Activated T-cell treated with anti-CD3 and anti-CD28 coated beads, Interleukin-2, amount 50 U/mL, for 72 hours (primary cell): ENCODE measurements at regions not wholly inside any gene's neighbourhood (a gene's known extent, or its start where the extent isn't known, plus 50 kb on each side); places are given as distances from the start of the nearest gene placed in this dataset.
"Not testable (repeated sequence)": the region's sequence is repeated elsewhere in the genome, so short reads cannot be mapped to it uniquely, and the experiment has no call there.

Experiments
- ATAC-seq, 2 donors: fragments of 150-1000 bp; cut with Tn5 transposase; replicated peaks in 1 of 2; 2 replicates each; pipeline ENCODE4 v1.10.0; 2021; ENCODE audit warnings: moderate library complexity in 2 of 2, mild to moderate bottlenecking in 1 of 2
- DNase-seq, 2 donors: peaks; one replicate each; pipeline ENCODE4 v3.0.0; 2021 to 2022; ENCODE audit warnings: mixed read lengths in 1 of 2
- H3K27ac Mint-ChIP-seq: one replicate; pipeline ENCODE4 v1.8.0; 2022; ENCODE audit warnings: mild to moderate bottlenecking, moderate library complexity, mixed read lengths
- H3K27me3 Mint-ChIP-seq: one replicate; pipeline ENCODE4 v1.8.0; 2022; ENCODE audit warnings: low read depth, mixed read lengths
- H3K36me3 Mint-ChIP-seq, 2 donors: one replicate each; pipeline ENCODE4 v1.8.0; 2022; ENCODE audit warnings: mixed read lengths in 2 of 2, mild to moderate bottlenecking in 1 of 2; ENCODE audit not compliant: insufficient read depth in 2 of 2
- H3K4me1 Mint-ChIP-seq: one replicate; pipeline ENCODE4 v1.8.0; 2022; ENCODE audit warnings: low read depth, mixed read lengths
- H3K4me3 Mint-ChIP-seq, 2 donors: one replicate each; pipeline ENCODE4 v1.8.0; 2022; ENCODE audit warnings: mild to moderate bottlenecking in 2 of 2, mixed read lengths in 2 of 2, moderate library complexity in 2 of 2
- H3K9me3 Mint-ChIP-seq, 2 donors: one replicate each; pipeline ENCODE4 v1.8.0; 2022; ENCODE audit warnings: mixed read lengths in 2 of 2

- H3K27me3 Mint-ChIP-seq = no peaks in the 10 kb centered on the region
- no peak overlapping the region for H3K27ac Mint-ChIP-seq
- no peak for DNase-seq
- no peak for ATAC-seq
- no peaks in the 10 kb centered on the region for H3K4me1 Mint-ChIP-seq
- no peak overlapping the region for H3K4me3 Mint-ChIP-seq
- no peaks in the 10 kb centered on the region for H3K36me3 Mint-ChIP-seq
- no peaks in the 10 kb centered on the region for H3K9me3 Mint-ChIP-seq
Measured at GRCh38 chr6:120493505-120493904, 840.8 kb downstream of the TBC1D32 start.

GRCh38 chr6:120489941-120490340 lies 844.3 kb downstream of the TBC1D32 start:
- H3K27me3 Mint-ChIP-seq = no peaks in the 10 kb centered on the region
- H3K4me1 Mint-ChIP-seq = no peaks in the 10 kb centered on the region
- H3K9me3 Mint-ChIP-seq = peaks cover 0 to 1% of the 10 kb centered on the region in 2 donors
- no peak for DNase-seq
- no peak for ATAC-seq
- H3K4me3 Mint-ChIP-seq = no peak overlapping the region
- H3K27ac Mint-ChIP-seq = no peak overlapping the region
- no peaks in the 10 kb centered on the region for H3K36me3 Mint-ChIP-seq

- Mint-ChIP-seq H3K4me1 (no peaks in the 10 kb centered on the region), H3K4me3 (no peak overlapping the region), H3K27ac (no peak overlapping the region), H3K36me3 (peaks cover 0 to 4% of the 10 kb centered on the region in 2 donors), H3K9me3 (peaks cover 4 to 7% of the 10 kb centered on the region in 2 donors), H3K27me3 (no peaks in the 10 kb centered on the region)
- DNase-seq (no peak), ATAC-seq (no peak)
Measured at GRCh38 chr6:120484146-120484545, 850.1 kb downstream of the TBC1D32 start.

- Mint-ChIP-seq H3K27me3 (no peaks in the 10 kb centered on the region), H3K27ac (no peak overlapping the region), H3K9me3 (peaks cover 9 to 17% of the 10 kb centered on the region in 2 donors), H3K4me1 (no peaks in the 10 kb centered on the region), H3K4me3 (no peak overlapping the region), H3K36me3 (peaks cover 0 to 6% of the 10 kb centered on the region in 2 donors)
- DNase-seq = no peak
- ATAC-seq = no peak
Measured at GRCh38 chr6:120478650-120479049, 855.6 kb downstream of the TBC1D32 start.

GRCh38 chr6:120473804-120474203 lies 860.5 kb downstream of the TBC1D32 start:
- H3K27me3 Mint-ChIP-seq = no peaks in the 10 kb centered on the region
- DNase-seq (no peak), ATAC-seq (no peak)
- H3K27ac Mint-ChIP-seq = no peak overlapping the region
- H3K9me3 Mint-ChIP-seq = peaks cover 4 to 7% of the 10 kb centered on the region in 2 donors
- H3K4me1 Mint-ChIP-seq = no peaks in the 10 kb centered on the region
- H3K4me3 Mint-ChIP-seq = no peak overlapping the region
- H3K36me3 Mint-ChIP-seq = no peaks in the 10 kb centered on the region

GRCh38 chr6:120468486-120468885 lies 865.8 kb downstream of the TBC1D32 start:
- Mint-ChIP-seq H3K4me3 (no peak overlapping the region), H3K27ac (no peak overlapping the region), H3K4me1 (no peaks in the 10 kb centered on the region), H3K9me3 (peaks cover 7 to 8% of the 10 kb centered on the region in 2 donors), H3K27me3 (no peaks in the 10 kb centered on the region), H3K36me3 (no peaks in the 10 kb centered on the region)
- DNase-seq = no peak
- ATAC-seq = no peak

- ATAC-seq (no peak), DNase-seq (no peak)
- Mint-ChIP-seq H3K36me3 (no peaks in the 10 kb centered on the region), H3K9me3 (no peaks in the 10 kb centered on the region), H3K27me3 (no peaks in the 10 kb centered on the region), H3K27ac (no peak overlapping the region), H3K4me1 (no peaks in the 10 kb centered on the region), H3K4me3 (no peak overlapping the region)
Measured at GRCh38 chr6:120451508-120451907, 882.8 kb downstream of the TBC1D32 start.

- Mint-ChIP-seq H3K9me3 (no peaks in the 10 kb centered on the region), H3K27ac (no peak overlapping the region), H3K4me3 (no peak overlapping the region), H3K36me3 (no peaks in the 10 kb centered on the region), H3K27me3 (no peaks in the 10 kb centered on the region), H3K4me1 (no peaks in the 10 kb centered on the region)
- DNase-seq (no peak), ATAC-seq (no peak)
Measured at GRCh38 chr6:120447605-120448004, 886.7 kb downstream of the TBC1D32 start.

- H3K4me1 Mint-ChIP-seq, H3K27me3 Mint-ChIP-seq, ATAC-seq, H3K9me3 Mint-ChIP-seq, H3K27ac Mint-ChIP-seq, H3K36me3 Mint-ChIP-seq, DNase-seq, H3K4me3 Mint-ChIP-seq: not testable (repeated sequence)
Measured at GRCh38 chr6:120432840-120433239, 901.4 kb downstream of the TBC1D32 start.

- no peak overlapping the region for H3K27ac Mint-ChIP-seq
- H3K27me3 Mint-ChIP-seq = no peaks in the 10 kb centered on the region
- H3K36me3 Mint-ChIP-seq = no peaks in the 10 kb centered on the region
- no peak for DNase-seq
- H3K9me3 Mint-ChIP-seq = peaks cover 6% of the 10 kb centered on the region in 2 donors
- ATAC-seq = no peak
- H3K4me3 Mint-ChIP-seq = no peak overlapping the region
- H3K4me1 Mint-ChIP-seq = no peaks in the 10 kb centered on the region
Measured at GRCh38 chr6:120431841-120432240, 902.4 kb downstream of the TBC1D32 start.

GRCh38 chr6:120411394-120411793 lies 922.9 kb downstream of the TBC1D32 start:
- peaks cover 0 to 2% of the 10 kb centered on the region in 2 donors for H3K9me3 Mint-ChIP-seq
- DNase-seq = no peak
- H3K4me3 Mint-ChIP-seq = no peak overlapping the region
- ATAC-seq = no peak
- H3K27me3 Mint-ChIP-seq = no peaks in the 10 kb centered on the region
- no peaks in the 10 kb centered on the region for H3K36me3 Mint-ChIP-seq
- no peak overlapping the region for H3K27ac Mint-ChIP-seq
- H3K4me1 Mint-ChIP-seq = no peaks in the 10 kb centered on the region

GRCh38 chr6:120410586-120410985 lies 923.7 kb downstream of the TBC1D32 start:
- peaks cover 0 to 2% of the 10 kb centered on the region in 2 donors for H3K9me3 Mint-ChIP-seq
- H3K36me3 Mint-ChIP-seq = no peaks in the 10 kb centered on the region
- no peaks in the 10 kb centered on the region for H3K27me3 Mint-ChIP-seq
- ATAC-seq (no peak), DNase-seq (no peak)
- H3K27ac Mint-ChIP-seq = no peak overlapping the region
- no peaks in the 10 kb centered on the region for H3K4me1 Mint-ChIP-seq
- no peak overlapping the region for H3K4me3 Mint-ChIP-seq

- ATAC-seq (no peak), DNase-seq (no peak)
- no peak overlapping the region for H3K27ac Mint-ChIP-seq
Measured at GRCh38 chr6:120407696-120408095, 926.6 kb downstream of the TBC1D32 start.

GRCh38 chr6:120405947-120406346 lies 928.3 kb downstream of the TBC1D32 start:
- no peaks in the 10 kb centered on the region for H3K4me1 Mint-ChIP-seq
- H3K4me3 Mint-ChIP-seq = no peak overlapping the region
- no peaks in the 10 kb centered on the region for H3K27me3 Mint-ChIP-seq
- H3K36me3 Mint-ChIP-seq = no peaks in the 10 kb centered on the region
- H3K9me3 Mint-ChIP-seq = peaks cover 1 to 2% of the 10 kb centered on the region in 2 donors
- H3K27ac Mint-ChIP-seq = no peak overlapping the region
- DNase-seq = no peak
- ATAC-seq = no peak

More at GRCh38 chr6:120407696-120408095, 926.6 kb downstream of the TBC1D32 start:
- no peak overlapping the region for H3K4me3 Mint-ChIP-seq
- H3K36me3 Mint-ChIP-seq = no peaks in the 10 kb centered on the region
- no peaks in the 10 kb centered on the region for H3K4me1 Mint-ChIP-seq
- no peaks in the 10 kb centered on the region for H3K27me3 Mint-ChIP-seq
- H3K9me3 Mint-ChIP-seq = peaks cover 0 to 3% of the 10 kb centered on the region in 2 donors
